ENCODE measurements at regions not wholly inside any gene's neighbourhood (a gene's known extent, or its start where the extent isn't known, plus 50 kb on each side); places are given as distances from the start of the nearest gene placed in this dataset.
A peak's percentile ranks its signal among the peaks of the same experiment; 100 is the strongest.

DNA sequence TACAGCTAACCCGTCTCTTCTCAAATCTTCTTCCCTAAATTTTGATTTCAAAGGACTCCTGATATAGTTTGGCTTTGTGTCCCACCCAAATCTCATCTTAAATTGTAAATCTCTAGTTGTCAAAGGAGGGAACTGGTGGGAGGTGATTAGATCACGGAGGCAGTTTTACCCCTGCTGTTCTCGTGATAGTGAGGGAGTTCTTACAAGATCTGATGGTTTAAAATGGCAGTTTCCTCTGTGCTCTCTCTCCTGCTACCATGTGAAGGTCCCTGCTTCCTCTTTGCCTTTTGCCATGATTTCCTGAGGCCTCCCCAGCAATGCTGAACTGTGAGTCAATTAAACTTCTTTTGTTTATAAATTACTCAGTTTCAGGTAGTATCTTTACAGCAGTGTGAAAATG, 269.3 kb downstream of the POLR1F start:
- no peak for DNase-seq

DNA sequence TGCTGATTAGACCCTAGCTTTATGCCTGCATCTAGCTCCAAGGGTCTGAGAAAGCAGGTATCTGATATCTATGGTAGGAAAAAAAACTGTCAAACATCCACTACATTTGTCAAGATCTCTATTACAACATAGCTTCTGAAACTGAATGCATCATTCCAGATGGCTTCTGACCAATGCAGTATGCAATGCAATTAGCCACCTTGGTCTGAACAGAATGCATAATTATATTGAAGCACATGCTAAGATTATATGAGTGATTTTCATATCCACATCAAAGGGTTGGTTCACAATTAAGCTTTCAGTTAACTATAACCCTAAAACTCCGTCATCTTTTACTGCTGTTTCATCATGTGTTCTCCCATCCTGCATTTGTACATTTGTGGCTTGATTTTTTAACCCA, 271.4 kb downstream of the POLR1F start:
- no peak for DNase-seq

DNA sequence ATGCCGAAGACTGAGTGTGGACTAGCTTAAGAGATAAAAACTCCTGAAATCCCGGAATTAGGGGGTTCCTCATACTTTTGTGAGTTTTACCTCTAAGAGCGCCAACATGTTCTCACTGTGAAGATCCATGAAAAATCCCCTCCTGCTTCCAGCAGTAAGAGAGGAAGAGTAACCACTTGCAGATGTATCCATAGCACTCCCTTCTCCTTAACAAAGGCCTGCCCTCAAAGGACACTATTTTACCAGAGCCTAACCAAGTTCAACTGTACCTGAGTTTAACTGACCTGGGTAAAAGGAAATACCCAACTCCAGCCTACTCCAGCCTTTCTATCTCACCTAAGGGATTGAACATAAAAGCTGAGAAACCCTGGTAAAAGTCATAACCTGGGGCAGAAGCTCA, 280.9 kb downstream of the POLR1F start:
- DNase-seq = no peak

- DNase-seq = no peak
Observed at GRCh38 chr7:19421861-19422260, 276.6 kb upstream of the FERD3L start.

GRCh38 chr7:19417231-19417630, 272.0 kb upstream of the FERD3L start:
- no peak for DNase-seq

DNA sequence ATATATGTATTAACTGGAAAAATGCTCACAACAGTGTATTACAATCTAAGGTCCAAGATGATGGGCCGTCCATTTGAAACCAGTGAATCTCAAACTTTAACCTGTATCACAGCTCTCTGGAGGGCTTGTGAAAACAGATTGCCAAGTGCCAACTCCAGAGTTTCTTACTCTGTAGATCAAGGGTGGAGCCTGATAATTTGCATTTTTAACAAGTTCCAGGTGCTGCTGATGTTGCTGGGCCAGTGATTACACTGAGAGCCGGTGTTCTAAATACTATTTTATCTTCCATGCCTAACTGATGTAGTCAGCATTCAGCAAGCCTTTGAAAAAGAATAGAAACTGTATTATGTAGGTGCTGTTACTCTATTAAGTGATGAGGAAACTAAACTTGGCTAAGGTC, 269.9 kb upstream of the FERD3L start:
- DNase-seq = no peak

DNA sequence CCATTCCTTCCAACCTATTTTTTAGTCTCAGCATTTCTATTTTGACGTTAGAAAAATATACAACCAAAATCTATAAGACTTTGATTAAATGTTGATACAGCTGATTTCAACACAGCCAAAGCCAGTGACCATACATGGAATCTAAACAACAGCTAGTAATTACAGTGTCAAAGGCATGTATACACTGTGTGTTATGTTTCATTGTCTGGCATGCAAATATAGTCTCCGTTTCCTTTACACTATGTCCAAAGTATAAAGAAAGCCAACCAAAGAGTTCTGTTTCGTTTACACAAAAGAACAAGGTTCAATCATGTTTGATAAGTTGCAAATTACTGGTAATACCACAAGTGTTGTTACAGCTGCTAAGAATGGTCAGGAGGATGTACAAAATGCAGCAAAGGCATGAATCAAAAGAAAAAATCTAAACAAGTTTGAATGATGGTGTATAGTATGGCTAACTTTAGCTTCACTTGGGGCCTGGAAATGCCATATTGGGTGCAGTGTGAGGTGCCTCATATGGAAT, 268.3 kb upstream of the FERD3L start:
- DNase-seq = peak in 1 of 2 experiments; percentile 17

- DNase-seq = no peak
Observed at GRCh38 chr7:19410691-19411090, 265.5 kb upstream of the FERD3L start.

DNA sequence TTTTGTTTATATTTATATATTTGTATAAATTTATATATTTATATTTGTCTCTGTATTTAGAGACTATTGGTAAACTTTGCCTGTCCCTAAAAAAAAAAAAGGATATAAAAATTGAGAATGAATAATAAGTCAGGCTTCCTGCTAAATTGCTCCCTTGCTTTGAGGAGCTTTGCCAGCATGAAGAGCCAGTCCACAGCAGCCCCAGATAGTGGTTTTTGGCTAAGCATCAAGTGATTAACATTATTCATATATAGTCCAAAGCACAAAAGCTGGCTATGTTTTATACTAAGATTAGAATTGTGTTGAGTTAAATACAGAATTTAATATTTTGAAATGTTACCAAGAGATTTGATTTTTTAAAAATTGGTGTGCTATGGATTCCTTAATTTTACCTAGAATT, 264.9 kb upstream of the FERD3L start:
- DNase-seq = no peak

- DNase-seq = no peak
Observed at GRCh38 chr7:19408706-19409220, 263.5 kb upstream of the FERD3L start.

DNA sequence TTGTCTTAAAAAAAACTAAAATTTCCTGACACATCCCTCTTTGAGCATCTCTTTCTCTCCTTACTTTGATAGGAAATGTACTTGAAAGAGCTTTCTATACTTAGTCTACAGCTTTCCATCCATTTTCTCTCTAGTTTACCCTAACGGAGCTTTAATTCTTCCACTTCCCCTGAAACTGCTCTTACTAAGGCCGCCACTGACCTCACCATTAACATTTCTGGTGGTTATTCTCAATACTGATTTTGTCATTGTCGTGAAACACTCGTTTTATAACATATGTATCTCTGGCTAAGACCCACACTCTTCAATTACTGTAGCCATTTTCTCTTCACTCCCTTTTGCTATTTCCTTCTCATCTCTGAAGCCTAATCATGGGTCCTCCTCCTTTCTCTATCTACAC, 262.0 kb upstream of the FERD3L start:
- no peak for DNase-seq

DNA sequence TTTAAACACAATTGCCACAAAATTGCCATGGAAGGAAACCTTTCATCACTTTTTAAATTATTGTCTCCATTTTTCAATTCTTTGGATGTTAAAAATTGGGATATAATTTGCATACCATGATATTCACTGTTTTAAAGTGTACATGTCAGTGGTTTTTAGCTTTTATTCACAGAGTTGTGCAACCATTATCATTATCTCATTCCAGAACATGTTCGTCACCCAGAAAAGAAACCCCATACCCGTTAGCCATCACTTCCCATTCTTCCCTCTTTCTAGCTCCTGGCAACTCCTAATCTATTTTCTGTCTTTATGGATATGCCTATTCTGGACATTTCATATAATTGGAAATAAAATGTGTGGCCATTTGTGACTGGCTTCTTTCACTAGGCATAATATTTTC, 260.3 kb upstream of the FERD3L start:
- DNase-seq = no peak

GRCh38 chr7:19404912-19405329, 259.7 kb upstream of the FERD3L start:
- DNase-seq = no peak

DNA sequence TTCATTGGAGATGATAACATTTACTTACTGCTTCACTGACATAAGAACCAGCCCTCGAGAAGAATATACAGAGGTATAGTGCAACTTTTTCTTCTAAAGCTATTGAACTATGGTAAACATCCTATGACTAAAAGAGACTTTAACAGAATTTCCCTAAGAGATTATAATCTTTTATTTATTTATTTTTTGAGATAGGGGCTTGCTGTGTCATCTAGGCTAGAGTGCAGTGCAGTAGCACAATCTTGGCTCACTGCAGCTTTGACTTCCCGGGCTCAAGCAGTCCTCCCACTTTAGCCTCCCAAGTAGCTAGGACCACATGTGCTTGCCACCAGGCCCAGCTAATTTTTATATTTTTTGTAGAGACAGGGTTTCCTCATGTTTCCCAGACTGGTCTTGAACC, 258.5 kb upstream of the FERD3L start:
- DNase-seq = no peak

DNA sequence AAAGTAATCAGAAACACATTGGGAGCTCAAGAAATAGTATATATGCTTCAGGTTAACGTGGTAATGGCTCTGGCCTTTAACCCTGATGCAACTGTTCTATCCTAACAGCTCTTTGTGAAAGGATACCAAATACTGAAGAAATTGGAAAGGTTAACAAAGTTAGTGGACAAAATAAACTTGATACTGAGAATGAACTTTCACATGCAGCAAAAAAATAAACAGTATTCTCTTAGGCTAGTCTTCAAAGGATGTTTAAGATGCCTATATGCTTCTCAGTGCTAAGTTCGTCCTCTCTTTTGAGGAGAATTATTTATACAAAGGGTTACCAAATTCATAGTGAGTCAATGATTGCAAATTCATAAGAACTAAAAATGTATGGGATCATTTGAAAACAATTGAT, 256.2 kb upstream of the FERD3L start:
- DNase-seq = no peak

- no peak for DNase-seq
Observed at GRCh38 chr7:19400758-19401254, 255.6 kb upstream of the FERD3L start.

DNA sequence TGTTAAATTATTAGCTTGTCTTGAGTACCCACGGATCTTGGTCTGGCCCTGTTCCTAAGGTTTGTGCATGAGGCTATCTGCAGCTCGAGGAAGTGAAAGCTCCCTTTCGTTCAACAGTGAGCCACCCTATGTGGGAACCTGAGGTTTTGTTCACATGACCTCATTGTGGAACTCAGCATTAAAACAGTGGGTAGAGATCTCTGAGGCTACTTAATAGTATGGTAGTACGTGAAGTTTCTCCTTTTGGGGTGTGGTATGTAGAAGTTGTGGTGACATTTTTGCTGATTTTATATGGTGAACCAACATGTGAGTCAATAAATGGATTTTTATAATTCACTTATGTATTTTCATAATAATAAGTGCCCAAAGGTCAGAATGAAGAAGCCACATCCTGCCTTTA, 252.7 kb upstream of the FERD3L start:
- DNase-seq = no peak

DNA sequence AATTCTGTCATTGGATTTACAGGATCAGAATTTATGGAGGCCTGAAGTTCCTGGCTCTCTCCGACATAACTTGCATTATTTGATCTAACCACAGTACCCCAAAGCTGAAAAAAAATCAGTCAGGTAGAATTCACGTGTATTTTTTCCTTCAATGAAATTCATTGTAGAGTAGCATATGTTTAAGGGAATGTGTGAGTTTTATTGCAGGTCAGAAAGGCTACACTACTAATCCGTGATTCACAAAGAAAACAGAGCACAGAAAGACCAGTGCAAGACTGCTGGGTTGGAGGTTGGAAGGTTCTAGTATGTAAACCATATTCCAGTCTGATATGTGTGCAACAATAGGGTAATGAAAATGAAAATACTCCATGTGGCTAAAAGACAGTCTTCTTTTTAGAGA, 247.0 kb upstream of the FERD3L start:
- no peak for DNase-seq

GRCh38 chr7:19390795-19391194, 245.6 kb upstream of the FERD3L start:
- DNase-seq = peak; percentile 53 to 78

GRCh38 chr7:19381321-19381720, 236.1 kb upstream of the FERD3L start:
- DNase-seq = no peak

GRCh38 chr7:19378345-19378714, 233.1 kb upstream of the FERD3L start:
- DNase-seq = peak in 1 of 2 experiments; percentile 41

- DNase-seq = peak; percentile 92 to 95
Observed at GRCh38 chr7:19377611-19378344, 232.6 kb upstream of the FERD3L start.

GRCh38 chr7:19376538-19376937, 231.3 kb upstream of the FERD3L start:
- no peak for DNase-seq

DNA sequence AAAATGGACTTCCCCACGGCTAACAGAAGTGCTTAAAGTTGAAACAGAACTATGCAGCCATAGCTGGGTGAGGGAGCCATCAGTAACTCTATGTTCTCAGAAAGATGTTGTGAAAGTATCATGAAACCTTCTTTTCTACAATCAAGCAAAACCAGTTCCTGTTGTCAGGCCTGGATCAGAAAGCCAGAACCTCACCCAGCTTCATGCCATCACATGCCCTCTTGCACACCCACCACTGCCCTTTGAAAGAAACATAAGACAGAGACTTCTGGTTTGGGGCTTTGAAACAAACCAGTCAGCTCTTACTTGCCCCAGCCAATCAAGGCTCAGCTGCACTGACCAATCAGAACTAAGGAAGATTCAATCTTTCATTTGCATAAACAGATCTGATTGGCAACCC, 230.8 kb upstream of the FERD3L start:
- DNase-seq = no peak

- no peak for DNase-seq
Observed at GRCh38 chr7:19373334-19373733, 228.1 kb upstream of the FERD3L start.
